ENCODE measurements at regions not wholly inside any gene's neighbourhood (a gene's known extent, or its start where the extent isn't known, plus 50 kb on each side); places are given as distances from the start of the nearest gene placed in this dataset.

DNA sequence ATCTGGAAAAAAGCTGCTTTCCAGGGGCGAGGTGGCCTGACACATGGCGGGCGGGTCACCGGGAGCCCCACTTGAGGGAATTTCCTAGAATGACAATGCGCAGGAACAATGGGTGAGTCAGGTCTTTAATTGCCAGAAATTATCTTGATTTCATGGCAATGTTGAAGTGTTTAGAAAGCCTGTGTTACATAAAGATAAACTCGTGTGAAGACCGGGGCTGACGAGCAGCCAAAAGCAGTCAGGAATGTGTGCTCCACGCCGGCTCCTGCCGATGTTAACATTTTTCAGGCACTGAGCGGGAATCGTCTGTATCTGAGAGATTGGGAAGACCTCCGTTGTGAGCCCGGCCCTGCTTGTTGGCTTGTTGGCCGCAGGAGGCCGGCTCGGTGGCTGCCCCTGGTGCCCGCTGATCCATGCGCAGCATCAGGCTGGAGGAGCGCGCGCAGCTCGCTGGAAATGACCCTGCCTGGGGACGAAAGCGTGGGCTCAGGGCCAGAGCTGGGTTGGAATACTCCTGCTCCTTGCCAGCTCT is 353.1 kb downstream of the FOXL1 start:
- no peak for DNase-seq (ENCODE audit: low read depth in 2 of 2)

DNA sequence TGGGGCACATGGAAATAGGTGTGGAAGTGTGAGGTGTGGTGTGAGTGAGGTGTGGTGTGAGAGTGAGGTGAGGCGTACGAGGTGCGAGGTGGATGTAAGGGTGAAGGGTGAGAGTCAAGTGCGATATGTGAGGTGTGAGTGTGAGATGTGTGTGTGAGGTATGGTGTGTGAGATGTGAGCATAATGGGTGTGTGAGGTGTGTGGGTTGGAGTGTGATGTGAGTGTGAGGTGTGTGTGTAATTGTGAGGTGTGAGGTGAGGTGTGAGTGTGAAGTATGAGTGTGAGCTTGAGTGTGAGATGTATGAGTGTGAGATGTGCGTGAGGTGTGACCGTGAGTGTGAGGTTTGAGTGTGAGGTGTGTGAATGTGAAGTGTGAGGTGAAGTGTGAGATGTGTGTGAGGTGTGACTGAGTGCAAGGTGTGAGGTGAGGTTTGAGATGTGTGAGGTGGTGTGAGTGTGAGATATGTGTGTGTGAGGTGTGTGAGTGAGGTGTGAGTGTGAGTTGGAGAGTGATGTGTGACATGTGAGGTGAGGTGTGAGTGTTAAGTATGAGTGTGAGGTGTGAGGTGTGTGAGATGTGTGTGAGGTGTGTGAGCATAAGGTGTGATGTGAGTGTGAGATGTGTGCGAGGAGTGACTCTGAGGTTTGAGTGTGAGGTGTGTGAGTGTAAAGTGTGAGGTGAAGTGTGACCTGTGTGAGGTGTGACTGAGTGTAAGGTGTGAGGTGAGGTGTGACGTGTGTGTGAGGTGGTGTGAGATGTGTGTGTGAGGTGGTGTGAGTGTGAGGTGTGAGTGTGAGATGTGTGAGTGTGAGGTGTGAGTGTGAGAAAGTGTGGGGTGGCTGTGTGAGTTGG is 354.0 kb downstream of the FOXL1 start:
- DNase-seq (ENCODE audit: low read depth in 2 of 2) = no peak

DNA sequence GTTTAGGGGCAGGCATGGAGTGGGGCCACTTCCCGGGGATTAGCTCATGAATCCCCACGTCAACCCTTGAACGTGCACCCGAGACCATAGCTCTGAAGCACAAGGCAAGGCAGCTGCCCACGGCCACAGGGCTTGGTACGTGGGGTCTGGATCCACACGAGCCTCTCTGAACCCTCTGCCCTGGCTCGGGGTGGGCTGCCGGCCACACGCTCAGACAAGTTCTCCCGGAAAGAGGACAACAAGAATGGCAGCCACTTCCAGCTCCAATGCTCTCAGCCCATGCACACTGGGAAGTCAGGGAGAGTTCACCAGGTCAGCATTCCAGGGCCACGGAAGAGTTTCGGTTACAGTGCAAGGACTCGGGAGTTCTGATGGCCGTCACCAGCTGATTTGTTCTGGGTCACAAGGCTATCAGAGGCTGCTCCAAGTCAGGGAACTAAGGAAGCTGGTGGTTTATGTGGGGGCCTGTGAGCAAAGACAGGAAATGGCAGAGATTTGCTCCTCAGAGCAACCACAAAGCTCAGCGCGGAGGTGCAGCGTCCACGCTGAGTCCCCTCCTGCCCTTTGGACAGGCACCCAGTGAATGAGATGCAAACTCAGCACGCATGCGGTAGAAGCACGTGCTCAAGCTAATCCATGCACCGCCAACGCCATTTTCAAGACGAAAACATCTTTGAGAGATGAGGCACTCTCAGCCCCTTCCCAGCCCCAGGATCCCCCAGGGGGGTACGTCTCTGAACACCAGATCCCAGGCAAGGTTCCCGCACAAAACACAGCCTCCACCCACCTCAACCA is 356.4 kb downstream of the FOXL1 start:
- DNase-seq (ENCODE audit: low read depth in 2 of 2) = no peak

DNA sequence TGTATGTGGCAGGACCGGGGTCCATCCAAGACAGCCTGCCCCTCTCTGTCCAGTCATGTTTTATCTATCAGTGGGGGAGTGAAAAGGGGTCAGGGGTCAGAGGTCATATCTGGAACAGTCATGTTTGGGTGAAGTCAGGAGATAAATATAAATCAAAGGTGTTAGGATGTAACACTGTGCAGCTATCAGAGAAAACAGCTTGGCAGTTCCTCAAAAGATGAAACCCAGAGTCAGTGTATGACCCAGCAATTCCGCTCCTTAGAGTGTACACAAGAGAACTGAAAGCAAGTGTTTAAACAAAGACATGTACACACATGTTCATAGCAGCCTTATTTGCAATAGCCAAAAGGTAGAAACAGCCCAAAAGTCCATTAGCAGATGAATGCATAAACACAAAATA is 361.3 kb downstream of the FOXL1 start:
- DNase-seq (ENCODE audit: low read depth in 2 of 2) = no peak

DNA sequence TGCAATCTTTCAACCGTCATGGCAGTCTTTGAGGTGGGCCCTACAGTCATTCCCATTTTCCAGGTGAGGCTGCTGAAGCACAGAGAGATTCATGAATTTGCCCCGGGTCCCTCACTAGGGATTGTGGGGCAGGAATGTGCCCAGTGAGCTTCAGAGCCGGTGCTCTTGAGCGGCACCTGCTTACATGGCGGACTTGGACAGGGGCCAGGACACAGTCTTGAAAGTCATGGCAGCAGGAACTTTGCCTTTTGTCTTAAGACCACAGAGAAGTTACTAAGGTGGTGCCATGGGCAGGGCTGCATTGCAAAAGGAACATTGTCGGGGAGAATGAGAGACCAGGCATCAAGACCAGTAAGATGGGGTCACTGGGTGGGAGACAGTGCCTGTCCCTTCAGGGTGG is 363.4 kb downstream of the FOXL1 start:
- DNase-seq (ENCODE audit: low read depth in 2 of 2) = no peak

DNA sequence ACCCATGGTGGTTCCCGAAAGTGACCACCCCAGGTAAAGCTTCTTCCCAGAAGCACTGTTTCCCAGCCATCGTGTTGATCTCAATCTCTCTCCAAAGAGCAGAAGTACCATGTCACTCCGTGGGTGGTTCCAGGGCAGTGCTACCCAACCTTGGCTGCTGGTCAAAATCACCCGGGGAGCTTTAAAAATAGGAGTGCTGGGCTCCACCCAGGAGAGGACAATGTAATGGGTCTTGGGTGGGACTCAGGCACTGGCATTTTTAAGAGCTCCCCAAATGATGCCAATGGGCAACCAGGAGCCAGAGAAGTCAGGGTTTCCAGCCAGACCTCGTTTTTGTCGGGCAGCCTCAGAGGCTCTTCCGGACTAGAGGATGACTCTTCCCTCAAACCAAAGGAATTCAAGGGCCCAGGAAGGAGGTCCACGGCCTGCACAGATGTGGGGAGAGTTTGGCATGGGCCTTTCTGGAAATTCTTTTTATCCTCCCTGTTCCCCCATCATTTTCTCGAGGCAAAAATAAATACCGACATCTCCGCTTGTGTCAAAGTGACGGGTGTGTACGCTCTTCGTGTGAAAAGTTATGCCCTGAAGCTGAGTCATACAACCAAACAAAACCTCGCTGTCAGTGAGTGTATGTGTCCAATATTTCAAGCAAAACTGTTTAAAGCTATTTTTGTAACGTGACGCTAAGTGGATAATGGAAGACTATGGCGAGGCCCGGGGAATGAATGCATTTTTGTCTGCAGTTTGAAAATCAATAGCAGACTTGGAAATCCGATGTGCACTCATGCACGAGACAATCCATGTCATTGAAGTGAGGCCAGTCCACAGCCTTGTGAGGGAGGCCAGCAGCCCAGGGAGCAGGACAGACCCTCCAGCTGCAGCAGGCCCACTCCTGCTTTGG is 364.1 kb downstream of the FOXL1 start:
- no peak for DNase-seq (ENCODE audit: low read depth in 2 of 2)

DNA sequence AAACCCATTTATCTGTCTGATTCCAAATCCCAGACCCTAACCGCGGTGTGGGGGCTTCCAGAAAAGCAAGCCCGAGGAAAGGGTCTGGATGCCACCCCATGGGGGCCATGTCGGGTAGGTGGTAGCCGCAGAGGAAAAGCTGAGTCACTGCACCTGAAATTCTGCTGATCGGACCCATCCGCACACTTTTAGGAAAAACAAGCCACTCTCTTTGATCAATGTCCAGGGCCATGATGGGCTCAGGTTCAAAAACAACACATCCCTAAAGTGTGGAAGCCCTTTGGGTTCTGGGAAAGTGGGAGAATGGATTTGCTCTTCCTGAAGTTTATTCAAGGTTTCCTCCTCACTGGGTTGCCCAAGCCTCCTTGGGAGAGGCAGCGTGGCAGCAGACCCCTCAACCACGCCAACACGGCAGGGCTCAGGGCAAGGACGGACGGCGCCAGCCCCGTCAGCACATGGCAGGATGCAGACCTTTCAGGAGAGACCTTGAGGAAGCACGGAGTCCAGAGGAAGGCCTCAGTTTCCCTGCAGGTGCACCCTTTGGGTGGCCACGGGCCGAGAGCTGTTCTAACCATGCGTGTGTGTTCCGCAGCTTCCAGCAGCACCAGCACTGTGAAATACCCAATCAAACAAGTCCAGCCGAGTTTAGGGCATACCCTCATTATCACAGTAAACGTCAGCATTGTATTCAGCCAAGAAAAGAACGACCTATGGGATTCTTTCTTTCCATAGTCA is 367.0 kb downstream of the FOXL1 start:
- DNase-seq (ENCODE audit: low read depth in 2 of 2) = no peak

DNA sequence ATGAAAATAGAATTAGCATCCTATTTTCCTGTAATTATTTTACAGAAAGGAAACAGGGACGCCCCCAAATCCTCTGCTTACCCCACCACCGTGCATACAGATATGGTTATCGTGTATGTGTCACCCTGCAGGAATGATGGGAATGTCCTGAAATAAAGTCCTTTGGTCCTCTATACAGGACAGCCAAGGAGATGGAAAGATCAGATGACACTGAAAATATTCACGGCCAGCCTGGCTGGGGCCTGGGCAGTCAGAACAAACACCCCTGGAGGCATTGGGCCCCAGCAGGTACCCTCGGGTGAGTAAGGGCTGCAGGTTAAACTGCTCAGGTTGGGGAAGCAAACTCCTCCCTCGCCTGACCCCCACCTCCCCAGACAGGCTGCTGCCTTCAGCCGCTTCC is 368.0 kb downstream of the FOXL1 start:
- no peak for DNase-seq (ENCODE audit: low read depth in 2 of 2)

DNA sequence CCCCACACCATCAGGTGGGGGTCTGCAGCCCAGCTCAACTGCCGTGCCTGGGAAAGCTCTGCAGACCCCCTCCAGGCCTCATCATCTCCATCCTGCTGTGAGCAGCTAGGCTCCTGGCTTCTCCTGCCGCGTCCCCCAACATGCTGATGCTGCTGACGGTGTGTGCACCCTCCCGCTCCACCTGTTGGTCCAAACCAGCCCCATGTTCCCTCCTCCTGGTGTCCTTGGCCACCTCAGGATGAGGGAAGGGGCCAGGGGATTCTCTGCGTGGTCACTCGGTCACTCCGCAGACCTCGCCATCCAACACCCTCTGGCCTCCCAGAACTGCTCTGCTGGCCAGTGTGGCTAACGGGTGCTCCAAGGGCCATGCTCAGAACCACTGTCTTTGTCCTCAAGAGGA is 368.6 kb downstream of the FOXL1 start:
- DNase-seq (ENCODE audit: low read depth in 2 of 2) = no peak

DNA sequence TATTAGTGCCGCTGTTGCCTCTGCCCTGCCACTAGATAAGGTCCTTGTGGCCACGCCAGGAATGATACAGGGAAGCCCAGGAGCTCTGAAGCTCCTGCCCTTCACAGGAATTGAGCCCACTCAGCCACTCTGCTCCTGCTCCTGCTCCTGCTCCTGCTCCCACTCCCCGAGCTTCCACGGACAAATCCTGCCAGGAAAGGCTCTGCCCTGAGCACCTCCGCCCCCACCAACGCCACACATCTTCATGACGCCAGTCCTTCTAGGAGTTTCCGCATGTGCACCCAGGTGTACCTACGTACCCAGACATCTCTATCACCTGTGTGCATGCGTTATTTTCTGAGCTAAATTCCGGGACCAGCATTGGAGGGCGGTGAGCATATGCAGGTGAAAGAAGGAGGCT is 369.1 kb downstream of the C16orf95 start:
- DNase-seq (ENCODE audit: low read depth in 2 of 2) = no peak

DNA sequence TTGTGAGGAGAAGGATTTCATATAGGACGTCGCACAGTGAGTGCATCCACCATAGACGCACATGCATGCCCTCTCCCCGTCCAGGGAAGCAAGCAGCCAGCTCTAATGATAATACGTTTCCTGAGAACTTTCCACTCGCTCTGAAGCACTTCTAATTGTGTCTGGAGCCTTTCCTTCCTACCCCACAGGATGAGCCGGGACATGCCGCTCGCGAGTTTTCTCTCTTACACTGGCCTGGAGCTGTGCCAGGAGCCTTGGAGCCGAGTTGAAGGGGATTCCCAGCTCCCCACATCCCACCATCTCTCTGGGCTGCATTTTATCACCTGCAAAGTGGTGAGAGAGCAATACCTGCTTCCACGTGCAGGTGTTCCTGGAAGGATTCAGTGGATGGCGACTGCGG is 368.1 kb downstream of the C16orf95 start:
- no peak for DNase-seq (ENCODE audit: low read depth in 2 of 2)

DNA sequence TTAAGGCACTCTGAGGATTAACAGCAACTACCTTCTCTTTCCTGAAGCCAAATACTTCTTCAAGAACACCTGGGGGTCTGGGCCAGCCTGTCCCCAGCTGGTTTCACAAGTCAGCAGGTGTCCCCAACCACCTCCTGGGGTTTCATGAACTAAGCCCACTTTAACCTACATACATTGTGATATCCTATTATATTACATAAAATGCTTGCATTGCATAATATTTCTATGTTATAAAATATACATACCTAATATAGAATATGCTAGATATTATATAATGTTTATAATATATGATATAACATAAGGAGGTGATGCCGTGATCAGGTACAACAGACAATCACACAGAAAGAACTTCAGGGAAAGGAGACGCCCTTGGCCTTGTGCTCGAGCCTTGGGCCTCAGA is 367.6 kb downstream of the C16orf95 start:
- DNase-seq (ENCODE audit: low read depth in 2 of 2) = no peak

DNA sequence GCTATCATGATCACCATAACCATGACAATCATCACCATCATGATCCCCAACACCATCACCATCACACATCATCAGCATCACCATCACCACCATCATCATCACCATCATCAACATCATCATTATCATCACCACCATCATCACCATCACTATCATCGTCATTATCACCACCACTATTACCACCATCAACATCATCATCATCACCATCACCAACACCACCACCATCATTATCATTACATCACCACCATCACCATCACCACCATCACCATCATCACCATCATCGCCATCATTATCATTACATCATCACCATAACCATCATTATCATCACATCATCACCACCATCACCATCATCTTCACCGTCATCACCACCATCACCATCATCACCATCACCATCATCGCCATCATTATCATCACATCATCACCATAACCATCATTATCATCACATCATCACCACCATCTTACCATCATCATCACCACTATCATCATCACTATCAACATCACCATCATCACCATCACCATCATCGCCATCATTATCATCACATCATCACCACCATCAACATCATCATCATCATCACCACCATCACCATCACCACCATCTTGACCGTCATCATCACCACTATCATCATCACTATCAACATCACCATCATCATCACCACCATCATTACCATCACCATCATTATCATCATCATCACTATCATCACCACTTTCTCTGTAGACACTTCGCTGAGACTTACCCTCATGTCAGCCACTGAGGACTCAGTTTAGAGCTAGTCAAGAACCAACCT is 366.0 kb downstream of the C16orf95 start:
- DNase-seq (ENCODE audit: low read depth in 2 of 2) = no peak

DNA sequence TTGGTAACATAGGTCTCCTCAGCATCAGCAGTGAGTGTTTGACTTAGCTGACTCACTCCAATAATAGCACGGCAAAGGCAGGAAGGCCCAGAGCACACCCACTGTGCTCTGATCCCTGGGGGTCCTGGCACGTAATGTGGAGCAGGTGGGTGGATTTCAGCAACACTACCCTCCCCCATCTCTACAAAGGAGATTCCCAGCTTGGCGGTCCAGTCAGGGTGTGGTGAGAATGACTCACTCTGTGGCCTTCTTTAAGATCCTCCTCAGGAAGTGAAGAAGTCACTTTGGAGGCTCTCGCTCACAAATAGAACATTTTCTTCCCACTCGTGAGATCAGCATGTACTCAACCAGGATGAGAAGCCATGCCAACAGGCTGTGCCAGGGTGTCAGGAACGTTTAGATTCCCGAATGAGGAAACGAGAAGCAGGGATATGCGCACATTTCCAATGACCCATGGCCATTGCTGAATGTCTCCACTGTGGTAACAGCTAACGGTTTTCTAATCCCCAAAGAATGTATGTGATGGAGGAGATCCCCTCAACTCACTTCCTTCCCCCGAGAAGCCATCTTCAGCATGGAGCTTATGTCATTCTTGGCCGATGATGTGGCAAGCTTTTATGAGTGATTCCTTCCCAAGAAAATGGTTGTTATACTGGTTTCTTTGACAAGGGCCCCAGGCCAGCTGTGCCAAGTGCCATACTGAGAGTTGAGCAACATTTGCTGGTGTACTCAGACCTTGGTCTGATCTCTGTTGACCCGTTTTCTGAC is 365.2 kb downstream of the C16orf95 start:
- no peak for DNase-seq (ENCODE audit: low read depth in 2 of 2)

DNA sequence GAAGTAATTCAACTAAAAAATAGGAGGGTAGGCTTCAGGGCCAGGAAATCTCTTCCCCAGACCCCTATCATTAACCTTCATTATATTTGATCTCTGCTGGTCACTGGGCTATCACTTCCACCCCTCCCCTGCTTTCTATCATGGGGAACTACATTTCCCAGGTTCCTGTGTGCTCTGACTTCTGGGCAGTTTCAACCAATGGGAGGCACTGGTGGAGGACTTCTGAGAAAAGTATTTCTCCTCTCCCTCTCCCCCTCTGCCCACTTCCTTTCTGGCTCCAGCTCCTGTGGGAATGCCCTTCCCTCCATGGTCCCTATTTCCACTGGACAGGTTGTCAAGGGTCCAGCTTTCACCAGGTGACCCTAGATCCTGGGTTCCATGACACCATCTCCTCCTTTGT is 364.4 kb downstream of the C16orf95 start:
- no peak for DNase-seq (ENCODE audit: low read depth in 2 of 2)

DNA sequence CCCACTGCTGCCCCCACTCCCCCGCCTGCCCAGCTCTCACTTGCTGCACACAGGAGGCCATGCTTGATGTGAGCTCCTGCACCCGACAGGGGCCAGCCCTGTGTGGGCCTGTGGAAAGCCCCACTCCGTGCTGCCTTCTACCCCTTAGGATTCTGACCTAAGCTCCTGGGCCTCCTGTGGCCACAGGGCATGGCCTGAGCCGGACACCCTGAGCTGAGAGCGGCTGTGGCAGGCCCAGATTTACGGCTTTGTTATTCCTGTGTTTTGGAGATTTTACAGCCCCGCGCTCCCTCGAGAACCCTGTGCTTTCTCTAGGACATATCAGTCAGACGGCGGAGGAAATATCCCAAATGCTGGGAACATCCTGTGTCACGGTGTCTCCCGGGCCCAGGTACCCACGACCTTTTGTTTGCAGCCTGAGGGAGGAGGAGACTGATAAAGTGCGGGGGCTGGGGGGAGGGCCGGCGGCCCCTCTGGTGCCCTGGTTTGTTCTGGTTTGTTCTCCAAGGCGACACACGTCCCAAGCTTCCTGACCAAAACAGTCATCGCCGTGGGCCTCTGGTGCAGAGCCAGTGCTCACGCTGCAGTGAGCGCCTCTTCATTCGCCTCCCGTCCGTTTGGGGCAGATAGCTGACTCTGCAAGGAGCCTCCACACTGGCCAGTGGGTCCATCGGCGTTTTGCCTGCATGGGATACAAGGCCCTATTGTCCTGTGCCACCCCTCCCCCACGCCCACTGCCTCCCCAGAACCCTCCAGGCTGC is 363.4 kb downstream of the C16orf95 start:
- no peak for DNase-seq (ENCODE audit: low read depth in 2 of 2)

DNA sequence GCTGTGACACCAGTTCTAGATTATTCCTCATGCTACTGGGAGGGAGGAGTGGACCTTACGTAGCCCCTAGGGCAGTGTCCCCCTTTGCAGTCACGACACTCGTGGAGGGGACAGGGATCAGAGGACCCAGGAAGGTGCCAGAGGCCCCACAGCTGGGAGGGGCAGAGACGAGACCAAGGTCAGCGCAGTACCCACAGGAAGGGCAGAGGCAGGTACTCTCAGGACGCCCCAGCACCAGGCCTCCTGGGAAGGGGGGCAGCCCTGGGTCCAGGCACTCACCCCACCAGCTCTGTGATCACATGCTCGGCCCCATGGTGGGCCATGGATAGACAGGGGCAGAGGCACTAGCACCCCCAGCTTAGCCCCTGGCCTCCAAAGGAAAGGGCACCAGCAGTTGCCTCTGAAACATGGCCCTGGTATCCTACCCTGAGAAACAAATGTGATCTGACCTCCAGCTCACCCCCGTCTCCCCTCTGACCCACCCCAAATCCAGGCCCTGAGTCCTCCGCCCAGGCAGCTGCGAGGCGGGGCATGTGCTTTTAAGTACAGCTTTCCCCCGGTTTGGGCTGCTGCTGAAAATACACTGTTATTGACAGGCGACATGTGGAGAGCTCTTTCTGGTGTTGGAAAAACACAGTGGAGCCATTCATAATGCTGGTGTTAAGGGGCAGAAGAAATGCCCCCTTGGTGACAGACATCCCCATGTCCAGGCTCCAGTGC is 361.9 kb downstream of the C16orf95 start:
- DNase-seq (ENCODE audit: low read depth in 2 of 2) = no peak

DNA sequence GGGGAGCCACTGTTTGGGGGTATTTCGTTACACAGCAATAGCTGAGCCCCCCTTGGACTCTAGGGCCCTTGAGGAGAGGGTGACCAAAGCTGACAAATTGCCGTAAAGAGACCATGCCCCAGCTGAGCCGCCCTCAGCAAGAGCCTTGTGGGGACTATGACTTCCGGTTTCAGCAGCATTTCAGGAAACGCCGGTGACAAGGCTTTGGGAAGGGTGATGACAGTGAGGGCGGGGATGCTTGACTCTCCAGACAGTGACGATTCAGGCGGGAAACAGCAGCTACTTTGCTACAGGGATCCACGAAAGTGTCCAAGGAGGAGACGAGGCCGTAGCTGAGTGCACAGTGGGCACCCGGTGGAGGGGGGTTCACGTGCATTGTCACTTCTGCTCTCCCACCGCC is 360.8 kb downstream of the C16orf95 start:
- no peak for DNase-seq (ENCODE audit: low read depth in 2 of 2)
